Epithelial cell of esophagus (primary cell): ENCODE measurements at regions not wholly inside any gene's neighbourhood (a gene's known extent, or its start where the extent isn't known, plus 50 kb on each side); places are given as distances from the start of the nearest gene placed in this dataset.
"Not testable (repeated sequence)": the region's sequence is repeated elsewhere in the genome, so short reads cannot be mapped to it uniquely, and the experiment has no call there.

Experiments used
- DNase-seq: peaks from one replicate; pipeline ENCODE4 v3.0.0; 2010; ENCODE audit warnings: low read depth
- H3K4me3 ChIP-seq: 2 replicates; pipeline ENCODE4 v1.5.1; 2011; ENCODE audit warnings: mild to moderate bottlenecking, low read length, control low read depth
- CTCF ChIP-seq: IDR thresholded peaks from 2 replicates; pipeline ENCODE4 v1.5.1; 2011; ENCODE audit warnings: low read depth, mild to moderate bottlenecking, low read length, control low read depth, inconsistent platforms; ENCODE audit not compliant: insufficient read depth; ENCODE audit errors: missing control alignments

- DNase-seq, result no peak
- TF ChIP-seq CTCF, result no peak
Observed at GRCh38 chr1:245062741-245063305, 92.0 kb upstream of the KIF26B start.

GRCh38 chr1:245061808-245062207 is 93.0 kb upstream of the KIF26B start:
- DNase-seq, H3K4me3 ChIP-seq: not testable (repeated sequence)

More at GRCh38 chr1:245062741-245063305, 92.0 kb upstream of the KIF26B start:
- H3K4me3 ChIP-seq, result no peak overlapping the region

GRCh38 chr1:245060684-245061374 is 94.0 kb upstream of the KIF26B start:
- no peak for TF ChIP-seq CTCF
- DNase-seq, result no peak
- no peak overlapping the region for H3K4me3 ChIP-seq

GRCh38 chr1:245059806-245060424 is 94.9 kb upstream of the KIF26B start:
- DNase-seq, result no peak
- H3K4me3 ChIP-seq, result no peak overlapping the region
- no peak for TF ChIP-seq CTCF

GRCh38 chr1:245058882-245059281 is 95.9 kb upstream of the KIF26B start:
- DNase-seq, result no peak
- TF ChIP-seq CTCF, result no peak
- H3K4me3 ChIP-seq, result no peak overlapping the region

- no peak for TF ChIP-seq CTCF
- no peak for DNase-seq
- H3K4me3 ChIP-seq, result no peak overlapping the region
Observed at GRCh38 chr1:245058436-245058835, 96.3 kb upstream of the KIF26B start.

GRCh38 chr1:245056913-245057312 is 97.9 kb upstream of the KIF26B start:
- no peak for DNase-seq
- H3K4me3 ChIP-seq, result no peak overlapping the region
- TF ChIP-seq CTCF, result no peak

- H3K4me3 ChIP-seq, DNase-seq: not testable (repeated sequence)
Observed at GRCh38 chr1:245056296-245056695, 98.5 kb upstream of the KIF26B start.
